HG03139 (cell line): ENCODE measurements at regions not wholly inside any gene's neighbourhood (a gene's known extent, or its start where the extent isn't known, plus 50 kb on each side); places are given as distances from the start of the nearest gene placed in this dataset.

Source experiments
- ATAC-seq: cut with Tn5 transposase; IDR thresholded peaks from one replicate; pipeline ENCODE4 v1.9.1; 2021; ENCODE audit not compliant: unreplicated experiment

DNA sequence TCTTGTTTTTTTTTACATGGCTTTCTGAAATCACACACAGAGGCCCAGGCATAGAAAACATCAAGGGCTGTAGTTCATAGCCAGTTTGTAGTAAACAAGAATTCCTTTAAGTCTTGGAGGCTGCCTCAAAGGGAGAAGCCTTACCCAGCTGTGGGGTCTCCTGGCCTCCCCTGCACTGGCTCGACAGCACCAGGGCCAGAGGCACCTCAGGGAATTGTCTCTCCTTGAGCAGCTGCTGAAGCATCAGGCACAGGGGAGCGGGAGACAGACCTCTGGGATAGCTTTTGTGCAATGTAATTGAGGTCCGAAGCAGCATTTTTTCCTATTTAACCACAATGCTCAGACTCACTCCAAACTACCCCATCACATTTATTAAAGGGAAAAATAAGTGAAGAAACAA is 209.1 kb downstream of the HRH4 start:
- ATAC-seq: no peak

DNA sequence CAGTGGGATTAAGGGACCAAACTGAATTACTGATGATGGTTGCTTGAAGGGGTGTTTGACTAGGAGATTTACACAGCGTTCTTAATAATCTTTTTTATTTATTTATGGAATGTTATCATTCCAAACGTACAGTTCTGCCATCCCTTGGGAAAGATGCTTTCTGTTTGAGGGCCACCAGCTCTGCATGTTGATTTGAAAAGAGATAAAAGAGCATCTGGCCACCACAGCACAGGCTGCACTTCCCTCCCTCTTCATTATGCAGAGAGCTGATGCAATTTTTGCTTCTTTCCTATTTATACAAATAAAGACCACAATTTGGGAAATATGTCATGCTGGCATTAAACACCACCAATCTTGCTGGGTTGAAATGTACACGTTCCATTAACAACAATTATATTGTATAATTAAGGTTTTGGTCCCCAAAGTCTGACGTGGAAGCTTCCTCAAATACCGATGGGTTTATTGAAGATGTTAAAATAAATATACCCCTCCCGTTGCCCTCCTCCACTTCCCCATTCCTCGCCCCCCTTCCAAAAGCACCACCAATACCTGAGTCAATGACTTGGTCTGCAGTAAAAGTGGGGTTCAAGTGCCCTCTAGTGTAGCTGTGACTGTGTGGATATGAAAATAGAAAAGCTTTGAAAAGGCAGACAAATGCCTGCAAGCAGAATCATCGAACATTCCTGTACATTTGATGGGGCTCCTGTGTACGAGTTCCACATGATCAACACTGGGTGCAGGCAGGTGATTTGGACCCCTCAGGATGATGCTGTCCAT is 211.9 kb downstream of the HRH4 start:
- no peak for ATAC-seq

DNA sequence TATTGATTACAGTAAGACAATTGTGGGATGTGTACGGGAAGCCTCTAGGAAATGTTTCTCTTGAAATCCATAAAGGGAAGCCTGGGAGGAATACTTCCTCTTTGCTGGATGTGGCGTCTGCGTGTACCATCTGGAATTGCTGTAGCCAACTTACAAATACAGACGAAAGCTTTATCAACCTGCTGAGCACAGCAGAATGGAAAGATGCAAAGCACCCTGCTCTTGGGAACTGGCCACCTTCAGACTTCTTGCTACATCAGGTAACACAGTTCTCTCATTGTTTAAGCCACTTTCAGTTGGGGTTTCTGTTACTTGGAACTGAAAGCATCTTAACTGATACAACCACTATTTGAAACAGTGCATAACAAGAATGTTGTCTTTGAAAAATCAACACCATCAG is 213.8 kb downstream of the HRH4 start:
- no peak for ATAC-seq

DNA sequence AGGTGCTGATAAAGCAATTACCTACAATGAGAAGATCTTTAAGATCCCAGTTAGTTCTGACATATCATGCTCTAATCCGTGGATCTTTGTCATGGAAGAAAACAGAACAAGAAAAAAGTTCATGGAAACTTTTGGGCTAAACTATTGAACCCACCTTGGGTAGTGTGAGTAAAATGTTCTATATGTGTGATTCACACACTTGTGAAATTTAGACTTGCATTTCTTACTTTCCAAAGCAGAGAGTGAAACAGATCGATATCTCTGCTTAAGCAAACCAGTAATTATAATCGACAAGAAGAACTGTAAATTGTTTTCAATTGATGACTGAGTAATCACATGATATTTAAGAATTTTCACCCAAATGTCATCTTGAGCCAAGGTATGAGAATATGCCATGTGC is 214.2 kb downstream of the HRH4 start:
- no peak for ATAC-seq

DNA sequence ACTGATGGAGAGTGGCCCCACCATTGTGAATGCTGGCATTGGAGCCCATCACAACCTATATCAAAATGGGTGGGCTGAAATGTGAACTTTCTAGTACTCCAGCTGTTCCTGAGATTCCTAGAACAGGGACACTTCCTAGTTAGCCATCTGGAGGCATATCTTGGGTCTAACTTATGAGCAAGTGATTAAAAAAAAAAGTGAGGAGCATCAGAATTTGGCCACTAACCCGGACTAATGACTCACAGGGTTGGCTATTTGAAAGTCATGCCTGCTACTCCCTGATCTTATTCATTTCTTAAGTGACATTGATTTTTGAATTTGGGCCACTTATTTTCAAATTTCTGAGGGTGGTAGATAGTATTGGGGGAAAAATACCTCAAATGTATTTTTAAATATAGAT is 216.6 kb downstream of the HRH4 start:
- no peak for ATAC-seq

DNA sequence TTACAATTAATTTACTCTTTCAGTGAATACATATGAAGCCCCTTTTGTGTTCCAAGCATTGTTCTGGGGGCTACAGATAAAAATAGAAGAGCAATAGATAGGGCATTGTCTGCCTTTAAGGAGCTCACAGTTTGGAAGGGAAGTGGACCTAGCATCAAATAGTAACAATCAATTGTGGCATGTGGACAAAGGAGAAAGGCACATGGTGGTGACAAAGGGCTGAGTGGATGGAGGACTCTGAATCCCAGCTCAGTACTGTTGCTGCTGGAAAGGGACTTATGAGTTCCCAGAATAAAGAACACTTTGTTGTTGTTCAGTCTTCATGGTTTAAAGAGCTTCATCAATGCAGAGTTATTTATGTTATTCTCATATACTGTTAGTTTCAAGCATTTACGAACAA is 217.7 kb downstream of the HRH4 start:
- no peak for ATAC-seq

DNA sequence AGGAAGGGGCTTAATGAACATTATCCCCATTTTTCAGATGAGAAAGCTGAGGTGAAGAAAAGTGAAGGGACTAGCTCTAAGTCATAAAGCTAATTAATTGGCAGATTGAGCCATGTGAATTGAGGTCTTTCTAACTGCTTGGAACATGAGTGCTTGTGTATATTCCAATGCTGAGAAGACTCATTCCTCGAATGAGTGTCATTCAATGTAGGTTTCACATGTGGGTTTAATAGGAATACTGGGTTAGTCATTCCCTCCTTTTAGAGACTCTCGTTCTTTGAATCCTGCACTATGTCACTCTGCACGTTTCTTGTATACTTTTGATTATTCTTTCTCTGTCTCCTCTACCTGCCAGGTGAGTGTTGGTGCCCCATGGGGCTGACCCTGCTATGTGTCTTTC is 218.2 kb downstream of the HRH4 start:
- ATAC-seq: no peak

DNA sequence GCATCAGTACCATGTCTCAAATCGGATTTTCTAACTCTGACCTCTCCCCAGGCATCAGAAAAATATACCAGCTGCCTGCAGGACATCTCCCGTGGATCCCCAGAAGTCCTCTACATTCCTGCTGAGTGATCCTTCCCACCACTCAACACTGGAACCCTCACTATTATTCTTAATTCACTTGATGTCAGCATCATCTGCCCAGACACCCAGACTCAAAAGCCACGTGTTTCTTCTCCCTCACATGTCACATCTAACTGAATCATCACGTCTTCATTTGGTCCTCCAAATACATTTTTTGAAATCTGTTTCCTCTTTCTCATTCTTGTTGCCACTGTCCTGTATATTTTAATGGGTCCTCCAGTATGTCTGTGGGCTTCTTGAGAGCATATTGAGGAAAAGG is 218.6 kb downstream of the HRH4 start:
- ATAC-seq: no peak

DNA sequence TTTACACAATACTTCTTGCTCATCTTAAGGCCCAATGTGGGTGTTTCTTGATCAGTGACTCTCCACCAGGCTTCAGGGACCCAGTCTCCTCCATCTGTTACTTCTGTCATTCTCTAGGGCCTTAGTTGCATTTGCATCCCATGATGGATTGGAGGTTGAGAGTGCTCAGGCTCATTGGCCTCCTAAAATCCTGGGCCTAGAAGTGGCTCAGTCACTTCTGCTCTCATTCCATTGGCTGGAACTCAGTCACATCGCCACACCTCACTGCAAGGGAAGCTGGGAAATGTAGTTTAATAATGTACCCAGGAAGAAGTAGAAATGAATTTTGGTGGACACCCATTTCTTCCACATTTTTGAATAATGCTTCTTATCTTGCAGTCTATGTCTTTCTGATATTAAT is 223.5 kb downstream of the HRH4 start:
- ATAC-seq: no peak

DNA sequence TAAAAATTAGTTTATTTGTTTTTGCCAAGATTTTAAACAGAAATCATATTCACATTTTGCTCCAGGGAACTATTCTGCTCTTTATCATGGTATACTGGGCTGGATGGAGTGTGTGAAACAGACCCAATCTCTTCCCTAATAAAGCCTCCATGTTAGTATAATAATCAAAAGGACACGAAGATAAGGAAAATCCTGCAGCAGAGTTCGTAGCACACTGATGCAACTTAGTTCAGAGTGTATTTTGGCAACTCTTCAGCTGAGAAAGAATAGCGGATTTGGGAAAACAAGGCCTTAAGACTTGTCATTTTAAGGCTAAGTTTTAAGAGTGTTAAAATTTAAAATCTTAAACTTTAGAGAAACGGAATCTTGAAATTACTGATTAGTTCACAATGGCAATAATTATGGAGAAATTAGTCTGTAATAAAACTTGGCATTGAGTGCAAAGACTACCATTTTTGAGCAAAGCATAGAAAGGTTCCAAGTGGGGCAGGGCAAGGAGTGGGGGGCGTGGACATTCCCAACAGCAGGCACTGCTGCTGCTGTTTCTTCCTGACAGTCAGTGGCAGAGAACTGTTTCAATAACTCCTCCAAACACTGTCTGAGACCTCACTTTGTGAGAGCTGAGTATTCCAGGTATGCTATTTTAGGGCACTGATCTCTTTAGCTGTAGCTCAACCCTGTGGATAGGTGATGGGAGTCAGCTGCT is 225.0 kb downstream of the HRH4 start:
- no peak for ATAC-seq

DNA sequence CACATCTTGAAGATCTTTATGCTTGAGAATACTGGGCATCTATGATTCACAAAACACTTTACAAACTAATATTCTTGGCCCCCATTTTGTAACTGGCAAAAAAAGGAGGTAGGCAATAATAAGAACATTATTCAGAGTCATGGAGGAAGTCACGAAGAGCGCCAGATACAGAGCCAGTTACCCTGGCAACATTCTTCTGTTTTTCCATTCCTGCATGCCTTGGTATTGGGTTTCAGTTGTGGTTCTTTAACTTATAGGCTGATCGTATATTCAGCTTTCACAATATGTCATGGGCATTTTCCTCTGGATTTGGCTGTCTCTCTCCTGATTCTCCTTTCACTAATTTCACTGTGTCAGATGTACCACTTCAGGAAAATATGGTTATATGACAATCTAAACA is 234.7 kb downstream of the HRH4 start:
- no peak for ATAC-seq

DNA sequence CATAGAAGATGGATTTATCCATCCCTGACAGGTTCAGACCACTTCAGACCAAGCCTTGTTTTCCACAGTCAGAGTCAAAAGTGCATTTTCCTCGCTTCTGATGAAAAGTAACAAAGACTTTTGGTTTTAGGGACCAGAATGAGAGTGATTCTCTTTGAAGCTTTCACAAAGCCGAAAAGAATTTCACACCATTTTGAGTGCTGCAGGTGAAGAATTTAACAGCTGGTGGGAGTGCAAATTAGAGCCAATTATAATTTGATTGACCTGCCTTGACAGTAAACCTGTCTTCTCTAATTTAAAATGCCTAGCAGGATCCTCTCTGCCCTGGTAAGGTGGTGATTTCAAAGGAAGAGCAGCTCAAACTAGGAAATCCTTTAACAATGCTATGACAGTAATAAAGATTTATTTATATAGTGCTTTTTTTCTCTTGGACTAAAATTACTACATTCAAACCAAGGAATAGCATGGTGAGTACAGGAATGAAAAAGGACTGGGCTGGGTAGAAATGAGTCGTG is 241.6 kb downstream of the HRH4 start:
- ATAC-seq: no peak

DNA sequence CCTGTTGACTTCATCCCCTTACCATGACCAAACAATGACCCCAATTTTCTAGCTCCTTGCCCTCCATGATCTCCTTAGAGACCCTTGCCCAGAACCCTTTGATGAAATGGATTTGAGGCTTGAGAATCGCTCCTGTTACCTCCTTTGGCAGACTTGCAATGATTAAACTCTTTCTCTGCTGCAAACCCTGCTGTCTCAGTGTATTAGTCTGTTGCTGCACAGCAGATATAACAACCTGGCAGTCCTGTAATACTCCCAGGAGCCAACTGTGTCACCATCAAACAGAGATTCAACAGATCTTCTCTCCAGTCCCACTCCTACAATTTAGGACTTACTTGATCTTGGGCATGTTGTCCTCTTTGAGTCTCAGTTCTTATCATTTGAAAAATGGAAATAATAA is 242.9 kb downstream of the HRH4 start:
- ATAC-seq: no peak

DNA sequence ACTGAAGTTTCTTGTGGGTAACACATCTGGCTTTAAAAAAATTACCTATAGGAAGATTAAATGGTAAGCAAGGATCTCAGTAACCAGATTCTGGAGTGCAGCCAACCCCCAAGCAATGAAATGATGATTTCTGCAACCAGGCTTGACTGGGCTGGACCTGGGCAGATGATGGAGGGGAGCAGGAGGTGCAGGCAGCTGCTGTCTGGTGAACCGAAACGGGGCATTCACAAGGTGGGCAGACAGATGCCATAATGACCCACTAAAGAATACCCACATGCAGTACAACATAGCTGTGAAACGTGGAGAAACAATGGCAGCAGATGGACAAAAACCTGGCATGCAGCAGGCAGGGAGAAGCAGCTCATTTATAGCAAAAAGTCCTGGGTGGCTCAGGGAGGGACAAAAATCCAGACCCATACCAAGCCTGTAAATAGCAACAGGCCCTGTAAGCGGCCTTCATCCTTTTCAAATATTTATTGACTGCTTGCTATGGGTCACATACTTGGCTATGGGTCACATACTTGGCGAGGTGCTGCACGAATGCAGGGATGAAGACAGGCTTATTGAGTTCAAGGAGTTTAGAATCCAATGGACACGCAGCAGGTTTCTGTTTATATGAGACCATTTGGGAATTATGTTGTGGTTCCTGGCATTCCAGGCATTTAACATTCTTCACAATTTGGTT is 244.7 kb downstream of the HRH4 start:
- ATAC-seq: no peak

DNA sequence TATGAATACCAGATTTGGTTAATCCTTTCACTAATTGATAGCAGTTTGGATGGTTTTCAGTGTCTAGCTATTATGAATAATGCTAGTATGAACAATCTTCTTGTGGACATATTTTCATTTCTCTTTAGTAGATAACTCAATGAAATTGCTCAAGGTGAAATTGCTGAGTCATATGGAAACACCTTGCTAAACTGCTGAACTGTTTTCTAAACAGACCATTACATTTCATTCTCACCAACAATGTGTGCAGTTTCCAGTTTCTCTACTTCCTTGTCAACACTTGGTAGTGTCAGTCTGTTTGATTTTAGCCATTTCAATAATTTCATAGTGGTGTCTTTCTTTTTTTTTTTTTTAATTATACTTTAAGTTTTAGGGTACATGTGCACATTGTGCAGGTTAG is 250.0 kb downstream of the HRH4 start:
- no peak for ATAC-seq

DNA sequence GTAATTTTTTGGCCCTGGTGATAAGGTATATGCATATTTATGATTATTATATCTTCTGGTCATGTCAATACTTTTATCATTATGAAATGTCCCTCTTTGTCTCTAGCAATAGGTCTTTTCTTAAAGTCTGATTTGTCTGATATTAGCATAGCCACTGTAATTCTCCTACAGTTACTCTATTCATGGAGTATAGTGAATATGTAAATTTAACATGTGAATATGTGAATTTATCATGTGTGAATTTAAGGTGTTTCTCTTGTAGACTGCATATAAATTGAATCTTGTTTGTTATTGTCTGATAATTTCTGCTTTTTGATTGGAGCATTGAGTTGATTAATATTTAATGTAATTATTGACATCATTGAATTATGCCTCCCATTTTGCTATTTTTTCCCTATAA is 259.4 kb downstream of the HRH4 start:
- no peak for ATAC-seq

DNA sequence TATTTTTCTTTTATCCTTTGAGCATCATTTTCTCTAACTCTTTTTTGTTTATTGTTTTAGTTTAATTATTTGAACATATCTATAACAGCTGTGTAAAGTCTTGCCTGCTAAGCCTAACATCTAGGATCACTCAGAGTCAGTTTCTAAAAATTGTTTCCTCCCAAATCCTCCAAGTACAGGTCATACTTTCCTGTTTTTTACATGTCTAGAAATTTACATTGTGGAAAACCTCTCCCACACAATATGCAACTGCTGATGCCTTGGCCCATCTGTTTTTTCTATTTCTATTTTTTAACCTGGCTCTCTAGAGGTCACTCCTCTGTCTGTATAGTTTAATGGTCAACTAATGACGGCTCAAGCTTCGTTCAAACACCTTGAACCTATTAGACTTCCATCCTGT is 261.0 kb downstream of the HRH4 start:
- no peak for ATAC-seq

DNA sequence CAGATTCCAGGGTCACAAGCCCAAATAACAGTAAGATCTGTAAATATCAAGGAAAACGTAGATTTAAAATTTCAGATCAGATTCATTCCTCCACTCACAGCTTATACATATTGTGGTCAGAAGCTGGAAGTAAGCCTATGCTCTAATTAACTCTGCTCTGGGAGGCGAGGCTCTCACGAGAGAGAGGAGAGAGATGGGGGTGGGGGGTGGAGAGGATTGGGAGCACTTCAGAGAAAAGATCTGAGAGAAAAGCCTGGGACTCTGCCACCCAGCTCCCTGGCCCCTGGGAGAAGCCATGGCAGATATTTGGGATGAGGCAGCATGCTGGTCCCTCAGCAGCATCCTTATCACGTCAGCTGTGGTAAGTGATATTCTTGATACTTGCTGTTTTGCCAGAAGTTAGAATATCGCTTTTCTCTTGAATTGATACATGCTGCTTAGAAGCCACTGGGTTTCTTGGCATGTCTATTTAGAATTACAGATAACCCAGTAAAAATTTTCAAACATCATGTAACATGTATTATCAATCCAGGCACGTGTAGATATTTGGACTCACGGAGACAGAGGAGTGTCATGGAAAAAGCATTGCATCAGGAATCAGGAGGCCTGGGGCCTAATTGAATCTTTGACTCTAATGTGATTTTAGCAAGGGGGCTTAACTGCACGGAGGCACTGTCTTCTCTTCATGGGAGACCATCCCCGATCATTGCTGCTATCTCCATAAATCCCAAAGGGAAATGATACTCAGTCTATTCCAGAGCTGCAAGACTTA is 265.4 kb downstream of the HRH4 start:
- ATAC-seq: no peak

DNA sequence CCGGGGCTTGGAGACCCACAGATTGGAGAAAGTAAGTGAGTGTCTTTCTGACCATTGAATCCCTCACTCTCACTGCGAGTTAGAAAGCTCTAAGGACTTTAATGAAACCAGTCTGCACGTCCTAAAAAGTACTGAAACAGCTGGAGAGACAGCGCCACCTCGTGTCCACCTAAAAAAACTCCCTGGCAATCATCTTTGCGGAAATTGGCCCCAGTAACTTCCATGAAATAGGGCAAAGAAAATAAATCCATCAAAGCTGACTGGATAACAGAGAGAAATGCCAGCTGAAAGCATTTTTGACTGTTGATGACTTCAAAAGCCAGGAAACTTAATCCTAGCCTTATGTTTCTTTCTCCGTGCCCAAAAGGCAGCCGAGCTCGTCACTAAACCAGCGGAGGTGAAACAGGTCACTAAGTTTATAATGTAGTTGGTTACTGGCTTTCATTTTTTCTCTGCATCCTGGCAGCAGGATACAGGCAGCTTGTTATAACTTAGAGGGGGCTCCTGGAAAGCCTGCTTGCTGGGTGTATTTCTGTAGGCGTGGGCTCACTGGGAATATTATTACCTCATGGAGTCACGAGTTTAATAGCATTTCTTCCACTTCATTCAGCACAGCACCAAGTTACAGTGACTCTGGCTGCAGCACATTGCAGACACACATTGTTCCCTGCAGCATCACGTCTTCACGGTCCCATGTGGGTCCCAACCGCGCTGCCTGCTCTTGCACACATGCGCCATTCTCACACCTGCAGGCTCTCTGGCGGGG is 266.5 kb downstream of the HRH4 start:
- ATAC-seq: no peak

DNA sequence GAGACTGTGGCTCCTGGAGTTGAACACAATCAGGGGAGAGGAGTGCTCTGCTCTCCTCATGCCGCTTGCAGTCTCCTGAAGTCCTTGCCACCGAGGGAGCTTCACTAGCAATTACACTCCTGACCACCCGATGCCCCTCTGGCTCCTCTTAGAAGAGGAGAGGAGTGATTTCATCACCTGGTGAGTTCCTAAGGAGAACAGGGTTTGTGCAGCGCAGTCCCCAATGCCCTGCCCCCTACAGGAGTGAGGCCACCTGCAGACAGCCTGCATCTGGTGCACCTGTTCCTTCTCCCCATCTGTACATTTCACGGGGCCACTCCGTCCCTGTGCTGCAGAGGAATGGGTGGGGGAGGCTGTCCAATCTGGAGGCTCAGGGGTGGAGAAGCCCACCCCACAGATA is 267.2 kb downstream of the HRH4 start:
- ATAC-seq: no peak

DNA sequence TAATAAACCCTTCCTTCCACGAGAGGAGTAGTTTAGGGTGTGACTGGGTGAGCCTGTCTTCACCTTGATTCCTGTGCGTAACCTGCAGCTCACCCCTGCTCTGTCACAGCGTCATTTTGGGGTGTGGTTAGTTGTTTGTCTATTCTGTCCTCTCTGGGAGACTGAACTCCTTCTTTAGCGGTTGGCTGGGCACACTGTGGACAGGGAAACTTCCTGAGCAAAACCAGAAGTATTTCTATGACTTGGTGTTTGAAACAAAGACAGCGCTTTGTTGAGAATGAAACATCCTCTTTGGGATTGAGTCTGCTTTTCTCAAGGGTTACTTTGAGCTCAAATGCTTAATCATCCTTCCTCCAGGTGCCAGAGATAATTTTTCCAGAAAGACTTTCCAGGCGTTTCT is 270.7 kb downstream of the HRH4 start:
- ATAC-seq: no peak
